GM12891 (cell line): ENCODE measurements at regions not wholly inside any gene's neighbourhood (a gene's known extent, or its start where the extent isn't known, plus 50 kb on each side); places are given as distances from the start of the nearest gene placed in this dataset.

Source experiments
- POLR2A ChIP-seq: IDR thresholded peaks from 2 replicates; pipeline ENCODE4 v1.6.1; 2011; ENCODE audit warnings: low read depth, low read length, control low read depth
- TAF1 ChIP-seq: IDR thresholded peaks from 2 replicates; pipeline ENCODE4 v1.6.1; 2011; ENCODE audit warnings: low read depth, low read length, control low read depth

GRCh38 chr3:89571298-89571697, 463.9 kb downstream of the EPHA3 start:
- no peak for TF ChIP-seq POLR2A
- no peak for TF ChIP-seq TAF1
